Tibial nerve (tissue), 4 donors: ENCODE measurements at regions not wholly inside any gene's neighbourhood (a gene's known extent, or its start where the extent isn't known, plus 50 kb on each side); places are given as distances from the start of the nearest gene placed in this dataset.

ENCODE experiments used
- DNase-seq, 2 donors: peaks; one replicate each; pipeline ENCODE4 v3.0.0-alpha.2; 2019; ENCODE audit warnings: low spot score in 2 of 2
- H3K27ac ChIP-seq, 4 donors: fragments of 200-600 bp; sonication (generic) in 3 of 4; one replicate each; pipeline ENCODE4 v1.5.1; 2017 to 2019; ENCODE audit warnings: mild to moderate bottlenecking in 1 of 4
- H3K27me3 ChIP-seq, 2 donors: fragments of 200-600 bp; sonication (generic) in 1 of 2; one replicate each; pipeline versions ENCODE4 v1.5.1 to v1.6.0; 2017 to 2019
- H3K36me3 ChIP-seq, 3 donors: fragments of 200-600 bp; sonication (generic); one replicate each; pipeline ENCODE4 v1.5.1; 2018 to 2019
- H3K4me1 ChIP-seq, 4 donors: fragments of 200-600 bp; sonication (generic) in 3 of 4; one replicate each; pipeline ENCODE4 v1.5.1; 2017 to 2019
- H3K4me3 ChIP-seq, 4 donors: fragments of 200-600 bp; sonication (generic) in 3 of 4; one replicate each; pipeline ENCODE4 v1.5.1; 2017 to 2019; ENCODE audit warnings: mild to moderate bottlenecking in 1 of 4, moderate library complexity in 1 of 4
- H3K9me3 ChIP-seq, 4 donors: fragments of 200-600 bp; sonication (generic) in 3 of 4; one replicate each; pipeline ENCODE4 v1.5.1; 2017 to 2019
- EP300 ChIP-seq, 2 donors: sonication (generic); formaldehyde crosslinking; IDR thresholded peaks; one replicate each; pipeline ENCODE4 v1.6.1; 2017; ENCODE audit warnings: antibody characterized with exemption in 2 of 2, mild to moderate bottlenecking in 1 of 2
- POLR2A ChIP-seq, 2 donors: fragments of 450-650 bp; IDR thresholded peaks; one replicate each; pipeline ENCODE4 v1.6.1; 2017; ENCODE audit warnings: antibody characterized with exemption in 2 of 2, mild to moderate bottlenecking in 2 of 2, moderate library complexity in 2 of 2
- WGBS, 2 donors: methylation state at CpG; one replicate each; pipeline ENCODE4 v1.1.5; 2018; 5-methylcytosine and 5-hydroxymethylcytosine counted together
- TF ChIP-seq, protein P1 (sequence below), 5 experiments: fragments of 200-600 bp in 3 of 5; fragments of 450-650 bp in 2 of 5; sonication (generic) in 3 of 5; IDR thresholded peaks; one replicate each; pipeline ENCODE4 v1.5.1; 2016 to 2019; ENCODE audit warnings: antibody characterized with exemption in 5 of 5, mild to moderate bottlenecking in 3 of 5, moderate library complexity in 2 of 5

DNA sequence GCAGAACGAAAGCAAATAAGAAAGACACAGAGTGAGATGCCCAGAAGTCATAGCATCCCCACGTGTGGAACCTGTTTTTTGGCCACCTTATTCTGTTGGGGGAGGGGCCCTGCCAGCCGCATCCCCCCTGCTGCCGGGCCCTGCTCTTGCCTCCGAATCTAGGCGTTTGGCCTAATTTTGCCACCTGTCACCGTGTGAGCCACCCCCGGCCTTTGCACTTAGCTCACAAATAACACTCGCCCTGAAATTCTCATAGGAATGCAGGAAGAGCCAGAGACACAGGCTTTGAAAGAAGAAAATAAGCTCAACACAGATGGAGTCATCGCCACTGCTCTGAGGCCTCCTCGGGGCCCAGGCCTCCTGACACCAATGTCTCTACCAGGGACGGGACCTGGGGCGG lies 522.6 kb upstream of the SALL3 start:
- H3K27me3 ChIP-seq, result no peaks in the 10 kb centered on the region
- H3K36me3 ChIP-seq, result no peaks in the 10 kb centered on the region
- H3K9me3 ChIP-seq, result peaks cover 0 to under 1% (median 0%) of the 10 kb centered on the region in 4 donors
- no peak overlapping the region for H3K4me3 ChIP-seq
- TF ChIP-seq, protein P1, sequence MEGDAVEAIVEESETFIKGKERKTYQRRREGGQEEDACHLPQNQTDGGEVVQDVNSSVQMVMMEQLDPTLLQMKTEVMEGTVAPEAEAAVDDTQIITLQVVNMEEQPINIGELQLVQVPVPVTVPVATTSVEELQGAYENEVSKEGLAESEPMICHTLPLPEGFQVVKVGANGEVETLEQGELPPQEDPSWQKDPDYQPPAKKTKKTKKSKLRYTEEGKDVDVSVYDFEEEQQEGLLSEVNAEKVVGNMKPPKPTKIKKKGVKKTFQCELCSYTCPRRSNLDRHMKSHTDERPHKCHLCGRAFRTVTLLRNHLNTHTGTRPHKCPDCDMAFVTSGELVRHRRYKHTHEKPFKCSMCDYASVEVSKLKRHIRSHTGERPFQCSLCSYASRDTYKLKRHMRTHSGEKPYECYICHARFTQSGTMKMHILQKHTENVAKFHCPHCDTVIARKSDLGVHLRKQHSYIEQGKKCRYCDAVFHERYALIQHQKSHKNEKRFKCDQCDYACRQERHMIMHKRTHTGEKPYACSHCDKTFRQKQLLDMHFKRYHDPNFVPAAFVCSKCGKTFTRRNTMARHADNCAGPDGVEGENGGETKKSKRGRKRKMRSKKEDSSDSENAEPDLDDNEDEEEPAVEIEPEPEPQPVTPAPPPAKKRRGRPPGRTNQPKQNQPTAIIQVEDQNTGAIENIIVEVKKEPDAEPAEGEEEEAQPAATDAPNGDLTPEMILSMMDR (IDR thresholded peaks at IDR 0.05), result no peak
- TF ChIP-seq EP300 (IDR thresholded peaks at IDR 0.05) (no peak), POLR2A (IDR thresholded peaks at IDR 0.05) (no peak)
- no peaks in the 10 kb centered on the region for H3K4me1 ChIP-seq
- WGBS, 2 donors, result 72 to 87% methylated on average over 13 of the region's 13 CpGs
- no peak overlapping the region for H3K27ac ChIP-seq
- DNase-seq, result no peak

DNA sequence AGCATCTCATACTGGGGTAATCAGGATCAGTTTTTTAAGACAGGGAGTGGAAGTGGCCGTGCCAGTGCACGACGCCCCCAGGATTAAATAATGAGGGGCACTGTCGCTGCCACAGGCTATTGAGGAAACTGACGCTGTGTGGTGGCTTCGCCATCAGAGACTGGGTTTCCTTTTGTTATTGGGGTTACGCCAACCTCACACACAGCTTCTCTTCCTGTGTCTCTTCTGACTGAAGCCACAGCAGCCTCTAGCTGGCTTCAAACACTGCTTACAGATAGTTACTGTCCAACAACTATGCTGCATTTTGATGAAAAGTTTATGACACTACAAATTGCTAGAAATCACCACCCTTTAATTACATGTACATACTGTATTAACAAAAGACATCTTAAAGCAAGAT lies 521.9 kb upstream of the SALL3 start:
- Histone ChIP-seq H3K27me3 (no peaks in the 10 kb centered on the region), H3K36me3 (no peaks in the 10 kb centered on the region), H3K27ac (no peak overlapping the region), H3K4me1 (no peaks in the 10 kb centered on the region), H3K4me3 (no peak overlapping the region), H3K9me3 (peaks cover 0 to 8% (median 0%) of the 10 kb centered on the region in 4 donors)
- WGBS, 2 donors, result 74 to 75% methylated on average over 7 of the region's 7 CpGs
- no peak for DNase-seq
- TF ChIP-seq POLR2A (IDR thresholded peaks at IDR 0.05) (no peak), EP300 (IDR thresholded peaks at IDR 0.05) (no peak)
- TF ChIP-seq, protein P1 (IDR thresholded peaks at IDR 0.05), result no peak

DNA sequence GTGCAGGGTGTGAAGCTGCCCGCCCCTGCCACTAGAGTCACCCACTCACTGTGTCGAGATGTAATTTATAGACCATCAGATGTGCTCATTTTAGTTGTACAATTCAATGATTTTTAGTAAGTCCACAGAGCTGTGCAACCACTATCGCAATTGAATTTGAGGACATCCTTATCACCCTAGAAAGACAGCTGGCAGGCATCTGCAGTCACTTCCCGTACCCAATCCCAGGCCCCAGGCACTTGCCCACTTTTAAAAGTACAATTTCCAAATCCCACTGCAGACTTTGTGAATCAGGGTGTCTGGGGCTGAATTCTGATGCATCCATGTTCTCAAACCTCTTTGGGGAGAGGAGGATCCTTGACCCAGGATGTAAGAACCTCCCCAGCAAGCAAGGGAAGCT lies 521.3 kb upstream of the SALL3 start:
- Histone ChIP-seq H3K4me3 (no peak overlapping the region), H3K27ac (no peak overlapping the region), H3K9me3 (peaks cover 0 to 14% (median 0%) of the 10 kb centered on the region in 4 donors), H3K4me1 (no peaks in the 10 kb centered on the region), H3K27me3 (no peaks in the 10 kb centered on the region), H3K36me3 (no peaks in the 10 kb centered on the region)
- TF ChIP-seq, protein P1 (IDR thresholded peaks at IDR 0.05), result no peak
- TF ChIP-seq EP300 (IDR thresholded peaks at IDR 0.05) (no peak), POLR2A (IDR thresholded peaks at IDR 0.05) (no peak)
- WGBS, 2 donors, result 79 to 90% methylated on average over 4 of the region's 4 CpGs
- no peak for DNase-seq

DNA sequence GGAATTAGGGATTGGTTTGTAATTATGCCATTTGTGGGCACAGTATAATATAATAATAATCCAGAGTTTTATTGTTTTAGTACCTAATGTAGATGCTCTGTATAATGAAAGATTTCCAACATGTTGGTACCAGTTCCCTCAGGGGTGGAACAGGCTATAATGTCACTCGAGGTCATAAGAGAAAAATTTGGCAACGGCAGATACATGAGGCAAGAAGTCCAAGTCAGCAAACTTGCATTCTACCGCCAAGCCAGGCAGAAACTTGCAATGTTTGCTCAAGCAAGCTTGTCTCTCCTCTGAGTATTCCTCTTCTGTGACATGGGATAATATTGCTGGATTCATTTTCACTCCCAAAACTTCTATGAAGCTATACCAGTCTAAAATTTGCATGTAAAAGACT lies 520.0 kb upstream of the SALL3 start:
- Histone ChIP-seq H3K36me3 (no peaks in the 10 kb centered on the region), H3K4me1 (no peaks in the 10 kb centered on the region), H3K9me3 (peaks cover 0 to 27% (median 2%) of the 10 kb centered on the region in 4 donors), H3K27ac (no peak overlapping the region), H3K27me3 (no peaks in the 10 kb centered on the region), H3K4me3 (no peak overlapping the region)
- DNase-seq, result no peak
- TF ChIP-seq, protein P1 (IDR thresholded peaks at IDR 0.05), result no peak
- TF ChIP-seq EP300 (IDR thresholded peaks at IDR 0.05) (no peak), POLR2A (IDR thresholded peaks at IDR 0.05) (no peak)
- 29 to 36% methylated on average over 3 of the region's 3 CpGs for WGBS, 2 donors

DNA sequence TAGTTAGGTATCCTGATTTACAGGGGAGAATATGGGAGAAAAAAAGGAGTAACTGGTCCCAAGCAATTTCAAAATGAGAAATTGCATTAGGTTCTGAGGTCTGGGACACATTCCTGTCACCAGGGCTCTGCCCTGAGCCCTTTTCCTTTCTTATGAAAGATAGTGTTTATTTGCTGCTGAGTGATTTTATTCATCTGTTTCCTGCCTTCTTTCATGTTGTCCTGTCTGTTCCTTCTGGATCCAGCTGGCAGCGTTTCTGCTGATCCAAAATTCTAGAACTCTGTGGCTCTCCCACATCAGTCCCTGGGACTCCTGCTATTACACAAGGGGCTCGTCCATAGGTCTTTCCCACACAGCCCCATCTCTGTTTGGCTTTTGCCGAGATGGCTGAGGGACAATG lies 519.1 kb upstream of the SALL3 start:
- Histone ChIP-seq H3K36me3 (no peaks in the 10 kb centered on the region), H3K4me1 (no peaks in the 10 kb centered on the region), H3K27ac (no peak overlapping the region), H3K27me3 (no peaks in the 10 kb centered on the region), H3K4me3 (no peak overlapping the region), H3K9me3 (peaks cover 0 to 36% (median 3%) of the 10 kb centered on the region in 4 donors)
- TF ChIP-seq EP300 (IDR thresholded peaks at IDR 0.05), result no peak
- TF ChIP-seq, protein P1 (IDR thresholded peaks at IDR 0.05), result no peak
- no peak for TF ChIP-seq POLR2A (IDR thresholded peaks at IDR 0.05)
- 51 to 62% methylated on average over 3 of the region's 3 CpGs for WGBS, 2 donors
- DNase-seq, result no peak
